Endothelial cell of umbilical vein (primary cell): ENCODE measurements at regions not wholly inside any gene's neighbourhood (a gene's known extent, or its start where the extent isn't known, plus 50 kb on each side); places are given as distances from the start of the nearest gene placed in this dataset.

Experiments used
- BruUV-seq: library from RNA; stranded (reverse); fragments of 400-500 nt; replicated peaks from 2 replicates; lab custom pipeline; 2021; lab: Mats Ljungman, UMichigan
- CTCF ChIA-PET: fragments of 300-600, 350-600 bp; sonication (Branson Sonifier 250); formaldehyde crosslinking; loops from one replicate; lab custom pipeline; 2021; ENCODE audit warnings: antibody characterized with exemption, inconsistent platforms; lab: Charles Lee
- POLR2A ChIA-PET: fragments of 300-600, 350-600 bp; sonication (Branson Sonifier 250); formaldehyde crosslinking; loops from one replicate; lab custom pipeline; 2021; ENCODE audit warnings: antibody characterized with exemption, inconsistent platforms; lab: Charles Lee
- DNase-seq: peaks from one replicate; pipeline ENCODE4 v3.0.0-alpha.2; 2011; ENCODE audit warnings: low read depth, low spot score
- FAIRE-seq: peaks from 2 replicates; lab custom pipeline; 2011; peaks lifted over from hg19 to GRCh38; lab: Jason Lieb, UNC
- H2AFZ ChIP-seq: 2 replicates; pipeline ENCODE4 v1.6.0; 2012; ENCODE audit warnings: low read depth, low read length, control low read depth, inconsistent platforms
- H3K27ac ChIP-seq: 2 replicates; pipeline ENCODE4 v1.5.1; 2011; ENCODE audit warnings: low read depth, mild to moderate bottlenecking, control low read depth, low read length, moderate library complexity; ENCODE audit not compliant: insufficient read depth
- H3K27me3 ChIP-seq, 2 experiments: 2 replicates each; pipeline versions ENCODE4 v1.6.0 to v1.6.1; 2011; ENCODE audit warnings: low read length in 2 of 2, mixed read lengths in 1 of 2; ENCODE audit not compliant: control insufficient read depth in 2 of 2, insufficient read depth in 2 of 2
- H3K36me3 ChIP-seq, 2 experiments: 2 replicates in 1 of 2; 3 replicates in 1 of 2; pipeline ENCODE4 v1.5.1; 2011; ENCODE audit warnings: low read length in 2 of 2, mild to moderate bottlenecking in 1 of 2, moderate library complexity in 1 of 2; ENCODE audit not compliant: control insufficient read depth in 2 of 2, insufficient read depth in 2 of 2; ENCODE audit errors: extremely low read depth in 1 of 2
- H3K4me1 ChIP-seq: 3 replicates; pipeline ENCODE4 v1.5.1; 2011; ENCODE audit warnings: mild to moderate bottlenecking, low read length; ENCODE audit not compliant: control insufficient read depth, insufficient read depth; ENCODE audit errors: extremely low read depth
- H3K4me2 ChIP-seq: 2 replicates; pipeline ENCODE4 v1.6.1; 2011; ENCODE audit warnings: low read length, control low read depth, mixed read lengths; ENCODE audit not compliant: insufficient read depth
- H3K4me3 ChIP-seq, 3 experiments: fragments of 200-600 bp in 1 of 3; sonication (generic), shearing (Covaris generic) in 1 of 3; replicated peaks in 1 of 3; 2 replicates each; pipeline ENCODE4 v1.5.1; 2011 to 2016; ENCODE audit warnings: control low read depth in 3 of 3, low read length in 3 of 3, mild to moderate bottlenecking in 2 of 3, inconsistent platforms in 1 of 3, low read depth in 1 of 3, moderate library complexity in 1 of 3; ENCODE audit not compliant: insufficient read depth in 1 of 3
- H3K79me2 ChIP-seq: 2 replicates; pipeline ENCODE4 v1.6.0; 2012; ENCODE audit warnings: low read length, inconsistent platforms; ENCODE audit not compliant: control insufficient read depth, insufficient read depth
- H3K9ac ChIP-seq: replicated peaks from 2 replicates; pipeline ENCODE3; 2011; ENCODE audit warnings: low read length, control low read depth; ENCODE audit not compliant: insufficient read depth; ENCODE audit errors: extremely low read depth
- H3K9me1 ChIP-seq: replicated peaks from 3 replicates; pipeline ENCODE4 v1.6.0; 2011; ENCODE audit warnings: mild to moderate bottlenecking, low read length; ENCODE audit not compliant: control insufficient read depth, insufficient read depth; ENCODE audit errors: extremely low read depth
- H3K9me3 ChIP-seq: replicated peaks from 2 replicates; pipeline ENCODE4 v1.5.1; 2012; ENCODE audit warnings: low read length, inconsistent platforms; ENCODE audit not compliant: control insufficient read depth, insufficient read depth
- H4K20me1 ChIP-seq: replicated peaks from 2 replicates; pipeline ENCODE3; 2011; ENCODE audit warnings: mild to moderate bottlenecking, low read length; ENCODE audit not compliant: control insufficient read depth, insufficient read depth; ENCODE audit errors: extremely low read depth
- CTCF ChIP-seq, 2 donors: IDR thresholded peaks; 1 replicate in 1 of 2; 2 replicates in 1 of 2; pipeline ENCODE4 v1.5.1; 2011; ENCODE audit warnings: low read length in 2 of 2, mild to moderate bottlenecking in 2 of 2, moderate library complexity in 2 of 2, control low read depth in 1 of 2, inconsistent platforms in 1 of 2, low read depth in 1 of 2; ENCODE audit not compliant: insufficient read depth in 1 of 2; ENCODE audit errors: extremely low read depth in 1 of 2
- EZH2 ChIP-seq: IDR thresholded peaks from 2 replicates; pipeline ENCODE4 v1.6.1; 2012; ENCODE audit warnings: borderline replicate concordance, low read depth, mild to moderate bottlenecking, moderate library complexity, low read length, inconsistent platforms; ENCODE audit not compliant: severe bottlenecking
- FOS ChIP-seq: IDR thresholded peaks from 2 replicates; pipeline ENCODE4 v1.6.1; 2011; ENCODE audit warnings: mild to moderate bottlenecking, low read length, moderate library complexity, borderline replicate concordance; ENCODE audit not compliant: insufficient read depth
- GATA2 ChIP-seq: IDR thresholded peaks from 2 replicates; pipeline ENCODE4 v1.7.0; 2011; ENCODE audit warnings: low read depth, mild to moderate bottlenecking, moderate library complexity, mixed read lengths, low read length; ENCODE audit not compliant: insufficient read length, insufficient read depth
- JUN ChIP-seq: IDR thresholded peaks from 2 replicates; pipeline ENCODE4 v1.6.1; 2011; ENCODE audit warnings: borderline replicate concordance, low read depth; ENCODE audit not compliant: insufficient read length, insufficient read depth
- MAX ChIP-seq: IDR thresholded peaks from 2 replicates; pipeline ENCODE4 v1.6.1; 2011; ENCODE audit not compliant: insufficient read depth, insufficient read length
- MYC ChIP-seq: IDR thresholded peaks from one replicate; pipeline ENCODE4 v1.6.1; 2011; ENCODE audit warnings: mild to moderate bottlenecking, low read depth, low read length
- POLR2A ChIP-seq: IDR thresholded peaks from 2 replicates; pipeline ENCODE4 v1.6.1; 2012; ENCODE audit warnings: low read depth, mild to moderate bottlenecking, control low read depth, low read length
- POLR2AphosphoS5 ChIP-seq: IDR thresholded peaks from 2 replicates; pipeline ENCODE4 v1.6.1; 2012; ENCODE audit warnings: low read depth, mild to moderate bottlenecking, control low read depth, low read length, moderate library complexity; ENCODE audit not compliant: insufficient read depth
- dilution Hi-C: fragments of 300-500 bp; cut with MboI; formaldehyde crosslinking; loops from one replicate; pipeline ENCODE4 v1.15.0; 2019; ENCODE audit warnings: low sequenced_read_pairs; ENCODE audit not compliant: extremely low pct_ligation_motif_present
- intact Hi-C: fragments of 100-400 bp; cut with micrococcal nuclease; formaldehyde crosslinking; loops from one replicate; pipeline ENCODE4 v1.10.0; 2022

GRCh38 chr15:95620934-95621579, 709.4 kb upstream of the NR2F2 start:
- Histone ChIP-seq H2AFZ (peak overlapping the region; percentile 65), H3K4me3 (no peak overlapping the region), H3K9ac (no peak overlapping the region), H3K79me2 (no peaks in the 10 kb centered on the region), H3K9me3 (no peaks in the 10 kb centered on the region), H3K27me3 (no peaks in the 10 kb centered on the region), H4K20me1 (no peaks in the 10 kb centered on the region), H3K4me1 (no peaks in the 10 kb centered on the region), H3K4me2 (no peak overlapping the region), H3K36me3 (no peaks in the 10 kb centered on the region), H3K27ac (no peak overlapping the region), H3K9me1 (no peaks in the 10 kb centered on the region)
- intact Hi-C loops (no loop called here), dilution Hi-C loops (no loop called here)
- no peak for FAIRE-seq
- DNase-seq = no peak
- POLR2A ChIA-PET = no interaction called here
- TF ChIP-seq GATA2 (no peak), FOS (no peak), MAX (no peak), EZH2 (no peak), JUN (no peak), CTCF (IDR thresholded peaks at IDR 0.05; ENCODE audit: extremely low read depth in 1 of 2, insufficient read depth in 1 of 2, low read depth in 1 of 2, low read length in 2 of 2) (no peak), POLR2A (no peak), MYC (no peak), POLR2AphosphoS5 (no peak)
- no TSS peak for BruUV-seq
- CTCF ChIA-PET = interaction anchor here (0.7 to 1.2 kb wide), 3 partner anchors 10 to 56 kb away, joined by 3 read pairs; no protein-coding TSS in a partner anchor
